NB4 (cell line): ENCODE measurements at regions not wholly inside any gene's neighbourhood (a gene's known extent, or its start where the extent isn't known, plus 50 kb on each side); places are given as distances from the start of the nearest gene placed in this dataset.

Experiments
- CTCF ChIP-seq: IDR thresholded peaks from one replicate; pipeline ENCODE4 v1.5.1; 2012; ENCODE audit warnings: low read depth, low read length
- POLR2A ChIP-seq: IDR thresholded peaks from 2 replicates; pipeline ENCODE4 v1.6.1; 2011; ENCODE audit warnings: mild to moderate bottlenecking; ENCODE audit not compliant: insufficient read length; ENCODE audit errors: extremely low read depth

- no peak for TF ChIP-seq POLR2A
- no peak for TF ChIP-seq CTCF
These were observed 74.2 kb upstream of the EGFL6 start for GRCh38 chrX:13495232-13495631.
